SH-SY5Y (cell line): ENCODE measurements at regions not wholly inside any gene's neighbourhood (a gene's known extent, or its start where the extent isn't known, plus 50 kb on each side); places are given as distances from the start of the nearest gene placed in this dataset.

Experiments used
- GATA2 ChIP-seq: IDR thresholded peaks from 2 replicates; pipeline ENCODE4 v1.6.1; 2011; ENCODE audit warnings: mild to moderate bottlenecking, low read depth, low read length
- GATA3 ChIP-seq: IDR thresholded peaks from 2 replicates; pipeline ENCODE4 v1.6.1; 2011; ENCODE audit warnings: low read depth, mild to moderate bottlenecking, low read length, moderate library complexity

DNA sequence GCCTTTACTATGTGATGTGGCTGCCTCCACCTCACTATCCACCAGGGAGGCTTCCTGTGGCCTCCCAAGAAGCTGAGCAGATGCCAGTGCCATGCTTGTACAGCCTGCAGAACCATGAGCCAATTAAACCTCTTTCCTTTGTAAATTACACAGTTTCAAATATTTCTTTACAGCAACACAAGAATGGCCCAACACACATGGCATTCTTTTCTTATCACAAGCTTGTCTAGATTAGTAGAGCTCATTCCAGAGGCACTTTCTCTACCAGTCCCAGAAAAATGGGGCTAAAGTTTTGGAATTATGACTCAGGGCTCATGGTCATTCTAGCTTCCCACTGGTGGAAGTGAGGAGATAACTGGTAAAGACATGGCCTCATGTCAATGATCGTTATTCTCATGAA lies 655.2 kb downstream of the LMO4 start:
- no peak for TF ChIP-seq GATA2
- TF ChIP-seq GATA3, result no peak
